DOHH2 (cell line): ENCODE measurements at regions not wholly inside any gene's neighbourhood (a gene's known extent, or its start where the extent isn't known, plus 50 kb on each side); places are given as distances from the start of the nearest gene placed in this dataset.

ENCODE experiments used
- H3F3A ChIP-seq: fragments of 200-600 bp; sonication (generic), shearing (Covaris generic); 2 replicates; pipeline ENCODE4 v1.6.0; 2016; ENCODE audit warnings: antibody characterized with exemption, mild to moderate bottlenecking; ENCODE audit not compliant: control insufficient read depth, insufficient read depth
- H3K27ac ChIP-seq: fragments of 200-600 bp; sonication (generic); 2 replicates; pipeline ENCODE4 v1.5.1; 2014; ENCODE audit warnings: low read depth, mild to moderate bottlenecking, low read length, moderate library complexity
- H3K27me3 ChIP-seq: fragments of 200-600 bp; sonication (generic); 2 replicates; pipeline ENCODE4 v1.6.1; 2014; ENCODE audit warnings: mild to moderate bottlenecking, low read length, mixed read lengths; ENCODE audit not compliant: control insufficient read depth
- H3K36me3 ChIP-seq: fragments of 200-600 bp; sonication (generic); 2 replicates; pipeline ENCODE4 v1.6.1; 2014; ENCODE audit warnings: mild to moderate bottlenecking, low read length, moderate library complexity, mixed read lengths; ENCODE audit not compliant: control insufficient read depth
- H3K4me1 ChIP-seq: fragments of 200-600 bp; sonication (generic); 2 replicates; pipeline ENCODE4 v1.6.1; 2014; ENCODE audit warnings: mild to moderate bottlenecking, low read length, mixed read lengths; ENCODE audit not compliant: control insufficient read depth
- H3K4me2 ChIP-seq: fragments of 200-600 bp; sonication (generic); 2 replicates; pipeline ENCODE4 v1.6.0; 2014; ENCODE audit warnings: mild to moderate bottlenecking, low read length, moderate library complexity
- H3K4me3 ChIP-seq: fragments of 200-600 bp; sonication (generic); 2 replicates; pipeline ENCODE4 v1.5.1; 2014; ENCODE audit warnings: mild to moderate bottlenecking, low read length, mixed read lengths
- H3K79me2 ChIP-seq: fragments of 200-600 bp; sonication (generic); 2 replicates; pipeline ENCODE4 v1.6.1; 2014; ENCODE audit warnings: mild to moderate bottlenecking, low read length, mixed read lengths; ENCODE audit not compliant: control insufficient read depth
- H3K9me2 ChIP-seq: fragments of 200-600 bp; sonication (generic); replicated peaks from 2 replicates; pipeline ENCODE4 v1.6.1; 2014; ENCODE audit warnings: mild to moderate bottlenecking, low read length, mixed read lengths; ENCODE audit not compliant: control insufficient read depth
- H3K9me3 ChIP-seq: fragments of 200-600 bp; sonication (generic); 2 replicates; pipeline ENCODE4 v1.6.1; 2014; ENCODE audit warnings: antibody characterized with exemption, low read length, mixed read lengths; ENCODE audit not compliant: control insufficient read depth, insufficient read depth
- H4K20me1 ChIP-seq: fragments of 200-600 bp; sonication (generic); 2 replicates; pipeline ENCODE4 v1.6.0; 2014; ENCODE audit warnings: low read depth, mild to moderate bottlenecking, antibody characterized with exemption, low read length, moderate library complexity; ENCODE audit not compliant: control insufficient read depth, insufficient read depth
- EZH2phosphoT487 ChIP-seq: fragments of 200-600 bp; sonication (generic); IDR thresholded peaks from 2 replicates; pipeline ENCODE4 v1.6.1; 2017; ENCODE audit warnings: borderline replicate concordance, mild to moderate bottlenecking, antibody characterized with exemption, low read length, moderate library complexity, mixed read lengths
- TF ChIP-seq, protein P1 (sequence below): fragments of 200-600 bp; sonication (generic); IDR thresholded peaks from one replicate; pipeline ENCODE4 v1.5.1; 2014; ENCODE audit warnings: antibody characterized with exemption, mild to moderate bottlenecking, low read depth, low read length; ENCODE audit not compliant: poor library complexity, severe bottlenecking

DNA sequence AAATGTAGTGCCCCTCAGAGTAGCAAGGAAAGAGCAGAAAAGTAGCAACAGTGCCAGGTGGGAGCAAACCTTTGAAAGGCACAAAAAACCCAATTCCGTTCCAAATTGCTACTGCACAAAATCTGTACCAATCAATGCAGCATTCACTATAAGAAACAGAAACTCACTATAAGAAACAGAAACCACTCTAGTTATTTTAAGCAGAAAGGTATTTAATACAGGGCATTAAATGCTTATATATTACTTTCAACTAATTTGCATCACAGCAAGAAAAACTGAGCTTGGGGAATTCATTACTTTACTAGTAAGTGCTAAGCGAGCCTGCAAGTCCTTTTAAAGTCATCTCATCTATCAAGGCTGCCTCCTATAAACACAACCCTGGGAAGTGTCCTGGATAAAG lies 116.5 kb upstream of the OLIG3 start:
- Histone ChIP-seq H3K4me3 (no peak overlapping the region), H3K9me3 (no peaks in the 10 kb centered on the region), H3F3A (no peaks in the 10 kb centered on the region), H3K27ac (no peak overlapping the region), H3K27me3 (peaks cover 2% of the 10 kb centered on the region; the same call in 1 of the 2 replicates), H4K20me1 (no peaks in the 10 kb centered on the region), H3K79me2 (no peaks in the 10 kb centered on the region), H3K36me3 (no peaks in the 10 kb centered on the region), H3K4me2 (no peak overlapping the region), H3K4me1 (no peaks in the 10 kb centered on the region), H3K9me2 (no peaks in the 10 kb centered on the region)
- TF ChIP-seq EZH2phosphoT487 = no peak
- TF ChIP-seq, protein P1, sequence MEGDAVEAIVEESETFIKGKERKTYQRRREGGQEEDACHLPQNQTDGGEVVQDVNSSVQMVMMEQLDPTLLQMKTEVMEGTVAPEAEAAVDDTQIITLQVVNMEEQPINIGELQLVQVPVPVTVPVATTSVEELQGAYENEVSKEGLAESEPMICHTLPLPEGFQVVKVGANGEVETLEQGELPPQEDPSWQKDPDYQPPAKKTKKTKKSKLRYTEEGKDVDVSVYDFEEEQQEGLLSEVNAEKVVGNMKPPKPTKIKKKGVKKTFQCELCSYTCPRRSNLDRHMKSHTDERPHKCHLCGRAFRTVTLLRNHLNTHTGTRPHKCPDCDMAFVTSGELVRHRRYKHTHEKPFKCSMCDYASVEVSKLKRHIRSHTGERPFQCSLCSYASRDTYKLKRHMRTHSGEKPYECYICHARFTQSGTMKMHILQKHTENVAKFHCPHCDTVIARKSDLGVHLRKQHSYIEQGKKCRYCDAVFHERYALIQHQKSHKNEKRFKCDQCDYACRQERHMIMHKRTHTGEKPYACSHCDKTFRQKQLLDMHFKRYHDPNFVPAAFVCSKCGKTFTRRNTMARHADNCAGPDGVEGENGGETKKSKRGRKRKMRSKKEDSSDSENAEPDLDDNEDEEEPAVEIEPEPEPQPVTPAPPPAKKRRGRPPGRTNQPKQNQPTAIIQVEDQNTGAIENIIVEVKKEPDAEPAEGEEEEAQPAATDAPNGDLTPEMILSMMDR = no peak

DNA sequence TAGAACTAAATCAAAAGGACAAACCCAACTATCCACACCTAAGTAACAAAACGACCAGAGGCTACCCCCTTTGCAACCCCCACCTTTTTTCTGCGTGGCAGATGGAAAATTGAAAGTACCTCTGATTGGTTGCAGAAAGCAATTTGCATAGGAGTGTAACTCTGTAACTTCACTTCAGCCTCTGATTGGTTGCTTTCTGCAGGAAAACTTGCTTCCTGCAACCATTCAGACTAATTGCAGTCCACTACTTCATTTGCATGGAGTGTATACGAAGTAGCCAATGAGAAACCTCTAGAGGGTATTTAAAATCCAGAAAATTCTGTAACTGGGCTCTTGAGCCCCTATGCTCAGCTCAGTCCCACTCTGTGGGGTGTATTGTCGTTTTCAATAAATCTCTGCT lies 129.1 kb upstream of the OLIG3 start:
- Histone ChIP-seq H3K79me2 (no peaks in the 10 kb centered on the region), H4K20me1 (no peaks in the 10 kb centered on the region), H3F3A (no peaks in the 10 kb centered on the region), H3K9me2 (no peaks in the 10 kb centered on the region), H3K36me3 (no peaks in the 10 kb centered on the region), H3K27ac (no peak overlapping the region), H3K4me3 (no peak overlapping the region), H3K9me3 (no peaks in the 10 kb centered on the region), H3K4me2 (no peak overlapping the region), H3K4me1 (no peaks in the 10 kb centered on the region), H3K27me3 (peaks cover 6% of the 10 kb centered on the region; the same call in 1 of the 2 replicates)
- TF ChIP-seq EZH2phosphoT487 = no peak
- TF ChIP-seq, protein P1 = no peak

DNA sequence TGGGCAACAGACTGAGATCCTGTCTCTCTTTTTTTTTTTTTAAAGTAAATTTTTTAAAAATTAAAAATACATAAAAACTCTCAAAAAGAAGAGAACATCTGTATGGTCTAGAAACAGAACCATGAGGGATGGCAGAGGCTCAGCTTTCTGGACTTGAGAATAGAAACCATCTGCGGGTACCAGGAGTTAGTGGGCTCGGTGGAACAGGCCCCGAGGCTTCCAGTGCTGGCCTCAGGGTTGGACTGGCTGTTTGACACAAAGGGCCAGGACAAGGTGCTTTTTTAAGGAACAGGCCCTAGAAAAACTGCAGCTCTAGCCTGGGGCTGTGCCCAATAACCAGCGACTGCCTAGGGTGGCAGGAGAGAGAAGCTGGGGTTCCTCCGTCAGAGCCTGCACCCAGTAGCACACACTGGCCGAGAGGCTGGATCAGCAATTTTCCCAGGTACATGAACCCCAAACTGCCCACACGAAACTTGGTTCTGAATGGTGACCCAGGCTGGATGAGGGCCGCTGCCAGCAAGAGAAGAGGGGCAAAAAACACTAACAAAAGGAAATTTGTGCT lies 131.0 kb upstream of the OLIG3 start:
- no peaks in the 10 kb centered on the region for H4K20me1 ChIP-seq
- no peaks in the 10 kb centered on the region for H3K9me2 ChIP-seq
- no peak overlapping the region for H3K4me2 ChIP-seq
- H3K79me2 ChIP-seq = no peaks in the 10 kb centered on the region
- no peaks in the 10 kb centered on the region for H3K9me3 ChIP-seq
- no peak overlapping the region for H3K27ac ChIP-seq
- H3K27me3 ChIP-seq = peaks cover 3% of the 10 kb centered on the region; the same call in 1 of the 2 replicates
- TF ChIP-seq EZH2phosphoT487 = no peak
- TF ChIP-seq, protein P1 = no peak
- no peak overlapping the region for H3K4me3 ChIP-seq
- H3K4me1 ChIP-seq = no peaks in the 10 kb centered on the region
- H3F3A ChIP-seq = no peaks in the 10 kb centered on the region
- no peaks in the 10 kb centered on the region for H3K36me3 ChIP-seq
